Upper lobe of left lung (tissue), 4 donors: ENCODE measurements at regions not wholly inside any gene's neighbourhood (a gene's known extent, or its start where the extent isn't known, plus 50 kb on each side); places are given as distances from the start of the nearest gene placed in this dataset.

Experiments
- POLR2A ChIP-seq, 4 donors: fragments of 450-650 bp; IDR thresholded peaks; one replicate each; pipeline ENCODE4 v1.5.1; 2016 to 2017; ENCODE audit warnings: antibody characterized with exemption in 4 of 4, mild to moderate bottlenecking in 2 of 4
- POLR2AphosphoS5 ChIP-seq, 2 donors: sonication (generic); formaldehyde crosslinking; IDR thresholded peaks; one replicate each; pipeline ENCODE4 v1.5.1; 2017; ENCODE audit warnings: antibody characterized with exemption in 2 of 2
- TF ChIP-seq, protein P1 (sequence below), 6 experiments: fragments of 450-650 bp in 4 of 6; fragments of 200-600 bp in 2 of 6; sonication (generic) in 2 of 6; IDR thresholded peaks; one replicate each; pipeline ENCODE4 v1.5.1; 2016 to 2019; ENCODE audit warnings: antibody characterized with exemption in 6 of 6

DNA sequence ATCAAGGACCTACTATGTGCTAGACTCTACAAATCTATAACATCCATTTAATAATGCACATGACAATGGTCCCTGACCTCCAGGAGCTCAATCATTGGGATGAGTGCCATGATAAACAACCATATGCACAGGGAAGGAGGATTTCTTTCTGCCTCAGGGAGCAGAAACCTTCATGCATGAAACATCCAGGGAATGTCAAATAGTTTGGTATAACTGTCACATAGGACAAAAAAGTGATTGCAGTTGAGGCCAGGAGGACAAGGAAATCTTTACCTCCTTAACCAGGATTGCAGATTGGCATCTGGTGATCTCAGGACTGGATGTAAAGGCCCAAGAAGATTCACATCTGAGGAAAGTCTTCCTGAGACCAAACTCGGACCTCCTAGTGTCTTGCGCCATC lies 993.1 kb downstream of the KCNMA1 start:
- TF ChIP-seq POLR2AphosphoS5 (IDR thresholded peaks at IDR 0.05) (no peak), POLR2A (IDR thresholded peaks at IDR 0.05) (no peak)
- TF ChIP-seq, protein P1, sequence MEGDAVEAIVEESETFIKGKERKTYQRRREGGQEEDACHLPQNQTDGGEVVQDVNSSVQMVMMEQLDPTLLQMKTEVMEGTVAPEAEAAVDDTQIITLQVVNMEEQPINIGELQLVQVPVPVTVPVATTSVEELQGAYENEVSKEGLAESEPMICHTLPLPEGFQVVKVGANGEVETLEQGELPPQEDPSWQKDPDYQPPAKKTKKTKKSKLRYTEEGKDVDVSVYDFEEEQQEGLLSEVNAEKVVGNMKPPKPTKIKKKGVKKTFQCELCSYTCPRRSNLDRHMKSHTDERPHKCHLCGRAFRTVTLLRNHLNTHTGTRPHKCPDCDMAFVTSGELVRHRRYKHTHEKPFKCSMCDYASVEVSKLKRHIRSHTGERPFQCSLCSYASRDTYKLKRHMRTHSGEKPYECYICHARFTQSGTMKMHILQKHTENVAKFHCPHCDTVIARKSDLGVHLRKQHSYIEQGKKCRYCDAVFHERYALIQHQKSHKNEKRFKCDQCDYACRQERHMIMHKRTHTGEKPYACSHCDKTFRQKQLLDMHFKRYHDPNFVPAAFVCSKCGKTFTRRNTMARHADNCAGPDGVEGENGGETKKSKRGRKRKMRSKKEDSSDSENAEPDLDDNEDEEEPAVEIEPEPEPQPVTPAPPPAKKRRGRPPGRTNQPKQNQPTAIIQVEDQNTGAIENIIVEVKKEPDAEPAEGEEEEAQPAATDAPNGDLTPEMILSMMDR (IDR thresholded peaks at IDR 0.05), result no peak
